ENCODE measurements at regions not wholly inside any gene's neighbourhood (a gene's known extent, or its start where the extent isn't known, plus 50 kb on each side); places are given as distances from the start of the nearest gene placed in this dataset.

DNA sequence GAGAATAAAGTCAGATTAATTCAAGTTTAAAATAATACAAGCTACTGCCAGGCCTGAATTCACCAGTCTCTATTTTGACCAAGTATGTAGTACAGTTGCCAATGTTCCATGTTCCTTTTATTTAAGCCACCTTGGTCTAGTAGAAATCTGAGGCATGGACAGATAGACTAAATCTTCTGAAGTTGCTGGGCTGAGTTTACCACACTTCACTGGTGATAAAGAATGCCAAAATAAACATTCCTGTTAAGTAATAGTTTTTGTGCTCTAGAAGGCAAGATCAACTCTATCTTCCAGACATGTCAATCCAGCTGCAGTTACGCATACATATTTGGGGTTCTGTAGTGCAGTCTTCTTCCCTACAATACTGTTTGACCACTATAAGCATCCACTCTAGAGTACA lies 83.9 kb upstream of the C11orf87 start (continued):
- TF ChIP-seq CEBPB (IDR thresholded peaks at IDR 0.05; ENCODE audit: low read depth, low read length) (no peak), SAP30 (IDR thresholded peaks at IDR 0.05; ENCODE audit: insufficient read depth, insufficient replicate concordance, low read length) (no peak), CHD1 (IDR thresholded peaks at IDR 0.05; ENCODE audit: low read depth, low read length) (no peak), POLR2A (IDR thresholded peaks at IDR 0.05; ENCODE audit: control extremely low read depth in 1 of 2, low read depth in 2 of 2, low read length in 2 of 2) (no peak)
